Upper lobe of left lung (tissue), 6 donors: ENCODE measurements at regions not wholly inside any gene's neighbourhood (a gene's known extent, or its start where the extent isn't known, plus 50 kb on each side); places are given as distances from the start of the nearest gene placed in this dataset.

Experiments used
- ATAC-seq, 2 donors: fragments of 200-7000 bp; cut with Tn5 transposase; one replicate each; pipeline ENCODE4 v1.9.1; 2022; ENCODE audit warnings: mild to moderate bottlenecking in 2 of 2, moderate library complexity in 2 of 2; ENCODE audit not compliant: low FRiP score in 2 of 2
- DNase-seq, 2 donors: peaks; one replicate each; pipeline ENCODE4 v3.0.0-alpha.2; 2019 to 2020
- H3K27ac ChIP-seq, 4 donors: fragments of 200-600 bp; sonication (generic); one replicate each; pipeline ENCODE4 v1.5.1; 2016 to 2019
- H3K27me3 ChIP-seq, 4 donors: fragments of 200-600 bp; sonication (generic); one replicate each; pipeline ENCODE4 v1.5.1; 2017 to 2019
- H3K36me3 ChIP-seq, 4 donors: fragments of 200-600 bp; sonication (generic); one replicate each; pipeline ENCODE4 v1.5.1; 2016 to 2019
- H3K4me1 ChIP-seq, 4 donors: fragments of 200-600 bp; sonication (generic); one replicate each; pipeline ENCODE4 v1.5.1; 2018 to 2019
- H3K4me3 ChIP-seq, 4 donors: fragments of 200-600 bp; sonication (generic); one replicate each; pipeline ENCODE4 v1.5.1; 2017 to 2019; ENCODE audit warnings: mild to moderate bottlenecking in 2 of 4, moderate library complexity in 1 of 4
- H3K9me3 ChIP-seq, 4 donors: fragments of 200-600 bp; sonication (generic); one replicate each; pipeline ENCODE4 v1.5.1; 2018 to 2019
- CTCF ChIP-seq, 6 experiments: fragments of 450-650 bp in 4 of 6; fragments of 200-600 bp in 2 of 6; sonication (generic) in 2 of 6; IDR thresholded peaks; one replicate each; pipeline ENCODE4 v1.5.1; 2016 to 2019; ENCODE audit warnings: antibody characterized with exemption in 6 of 6
- EP300 ChIP-seq, 4 donors: sonication (generic); formaldehyde crosslinking; IDR thresholded peaks; one replicate each; pipeline ENCODE4 v1.5.1; 2017; ENCODE audit warnings: antibody characterized with exemption in 4 of 4, control low read depth in 2 of 4
- POLR2A ChIP-seq, 4 donors: fragments of 450-650 bp; IDR thresholded peaks; one replicate each; pipeline ENCODE4 v1.5.1; 2016 to 2017; ENCODE audit warnings: antibody characterized with exemption in 4 of 4, mild to moderate bottlenecking in 2 of 4
- POLR2AphosphoS5 ChIP-seq, 2 donors: sonication (generic); formaldehyde crosslinking; IDR thresholded peaks; one replicate each; pipeline ENCODE4 v1.5.1; 2017; ENCODE audit warnings: antibody characterized with exemption in 2 of 2
- WGBS, 2 donors: methylation state at CpG; one replicate each; pipeline ENCODE4 v1.1.5; 2017 to 2018; 5-methylcytosine and 5-hydroxymethylcytosine counted together
- donor health status: DM: no; HTN: no; CAD: no; lungs with moderate emphysema.
- donor health status: DM: no; HTN: yes; CAD: no; lungs with severe emphysema.

GRCh38 chr6:139909992-139910391 is 535.5 kb upstream of the CITED2 start:
- no peaks in the 10 kb centered on the region for H3K27me3 ChIP-seq
- H3K36me3 ChIP-seq = no peaks in the 10 kb centered on the region
- H3K27ac ChIP-seq = no peak overlapping the region
- H3K4me1 ChIP-seq = no peaks in the 10 kb centered on the region
- DNase-seq (no peak), ATAC-seq (no peak)
- no peaks in the 10 kb centered on the region for H3K9me3 ChIP-seq
- no peak overlapping the region for H3K4me3 ChIP-seq
- TF ChIP-seq EP300 (IDR thresholded peaks at IDR 0.05) (no peak), POLR2AphosphoS5 (IDR thresholded peaks at IDR 0.05) (no peak), POLR2A (IDR thresholded peaks at IDR 0.05) (no peak), CTCF (IDR thresholded peaks at IDR 0.05) (no peak)

GRCh38 chr6:139905404-139906052 is 531.1 kb upstream of the CITED2 start:
- no peak for TF ChIP-seq POLR2AphosphoS5 (IDR thresholded peaks at IDR 0.05)
- no peak for TF ChIP-seq EP300 (IDR thresholded peaks at IDR 0.05)
- Histone ChIP-seq H3K27me3 (no peaks in the 10 kb centered on the region), H3K27ac (no peak overlapping the region), H3K36me3 (no peaks in the 10 kb centered on the region), H3K4me3 (no peak overlapping the region), H3K9me3 (no peaks in the 10 kb centered on the region), H3K4me1 (no peaks in the 10 kb centered on the region)
- DNase-seq (no peak), ATAC-seq (no peak)
- WGBS, 2 donors = 56 to 70% methylated on average over 3 of the region's 3 CpGs

- no peak for TF ChIP-seq POLR2AphosphoS5 (IDR thresholded peaks at IDR 0.05)
- H3K9me3 ChIP-seq = no peaks in the 10 kb centered on the region
- H3K4me3 ChIP-seq = no peak overlapping the region
- H3K27me3 ChIP-seq = no peaks in the 10 kb centered on the region
- no peak for ATAC-seq
- 82 to 84% methylated on average over 1 of the region's 1 CpG for WGBS, 2 donors
- no peaks in the 10 kb centered on the region for H3K36me3 ChIP-seq
- H3K4me1 ChIP-seq = no peaks in the 10 kb centered on the region
- no peak overlapping the region for H3K27ac ChIP-seq
- DNase-seq = no peak
Observed at GRCh38 chr6:139904568-139904967, 530.1 kb upstream of the CITED2 start.

GRCh38 chr6:139904158-139904533 is 529.7 kb upstream of the CITED2 start:
- TF ChIP-seq POLR2A (IDR thresholded peaks at IDR 0.05) (no peak), CTCF (IDR thresholded peaks at IDR 0.05) (no peak), POLR2AphosphoS5 (IDR thresholded peaks at IDR 0.05) (no peak), EP300 (IDR thresholded peaks at IDR 0.05) (no peak)
- no peaks in the 10 kb centered on the region for H3K27me3 ChIP-seq
- no peaks in the 10 kb centered on the region for H3K9me3 ChIP-seq
- no peaks in the 10 kb centered on the region for H3K4me1 ChIP-seq
- DNase-seq = no peak
- no peak for ATAC-seq
- no peaks in the 10 kb centered on the region for H3K36me3 ChIP-seq
- no peak overlapping the region for H3K4me3 ChIP-seq
- H3K27ac ChIP-seq = no peak overlapping the region

- H3K9me3 ChIP-seq = no peaks in the 10 kb centered on the region
- H3K36me3 ChIP-seq = no peaks in the 10 kb centered on the region
- ATAC-seq (peak in 1 of 2 donors; percentile 63), DNase-seq (no peak)
- H3K27ac ChIP-seq = no peak overlapping the region
- H3K4me1 ChIP-seq = no peaks in the 10 kb centered on the region
- no peaks in the 10 kb centered on the region for H3K27me3 ChIP-seq
- 51 to 57% methylated on average over 2 of the region's 2 CpGs for WGBS, 2 donors
- no peak overlapping the region for H3K4me3 ChIP-seq
- TF ChIP-seq POLR2A (IDR thresholded peaks at IDR 0.05) = no peak
- no peak for TF ChIP-seq POLR2AphosphoS5 (IDR thresholded peaks at IDR 0.05)
- no peak for TF ChIP-seq EP300 (IDR thresholded peaks at IDR 0.05)
- TF ChIP-seq CTCF (IDR thresholded peaks at IDR 0.05) = no peak
Observed at GRCh38 chr6:139903411-139904157, 529.1 kb upstream of the CITED2 start.
